PC-3 (cell line): ENCODE measurements at regions not wholly inside any gene's neighbourhood (a gene's known extent, or its start where the extent isn't known, plus 50 kb on each side); places are given as distances from the start of the nearest gene placed in this dataset.

ENCODE experiments used
- ATAC-seq: fragments of 200-7000 bp; cut with Tn5 transposase; 2 replicates; pipeline ENCODE4 v1.9.1; 2020; ENCODE audit warnings: mild to moderate bottlenecking, moderate library complexity
- BruUV-seq: library from RNA; stranded (reverse); fragments of 400-500 nt; replicated peaks from 2 replicates; lab custom pipeline; 2021; lab: Mats Ljungman, UMichigan
- CTCF ChIA-PET: fragments of 300-600 bp; sonication (Branson Sonifier 250); formaldehyde crosslinking; loops from one replicate; lab custom pipeline; 2022; ENCODE audit warnings: antibody characterized with exemption; lab: Charles Lee
- POLR2A ChIA-PET: fragments of 300-600 bp; sonication (Branson Sonifier 250); formaldehyde crosslinking; loops from one replicate; lab custom pipeline; 2022; ENCODE audit warnings: antibody characterized with exemption; ENCODE audit not compliant: unreplicated experiment; lab: Charles Lee
- DNase-seq: peaks from one replicate; pipeline ENCODE4 v3.0.0-alpha.2; 2015
- H2AFZ ChIP-seq: fragments of 300-600 bp; sonication (generic); 2 replicates; pipeline ENCODE4 v1.6.0; 2016; ENCODE audit warnings: antibody characterized with exemption, low read length
- H3F3A ChIP-seq: fragments of 300-600 bp; sonication (generic); one replicate; pipeline ENCODE4 v1.6.0; 2017; ENCODE audit warnings: antibody characterized with exemption, low read length, control low read depth, mild to moderate bottlenecking; ENCODE audit not compliant: unreplicated experiment
- H3K27ac ChIP-seq: fragments of 300-600 bp; sonication (generic); 2 replicates; pipeline ENCODE4 v1.5.1; 2016; ENCODE audit warnings: mild to moderate bottlenecking, low read length
- H3K27me3 ChIP-seq: fragments of 300-600 bp; sonication (generic); 2 replicates; pipeline ENCODE4 v1.6.1; 2016; ENCODE audit warnings: low read length, mixed read lengths
- H3K36me3 ChIP-seq: fragments of 300-600 bp; sonication (generic); 2 replicates; pipeline ENCODE4 v1.6.1; 2016; ENCODE audit warnings: low read depth, mixed run types, low read length, mixed read lengths
- H3K4me1 ChIP-seq: fragments of 300-600 bp; sonication (generic); 2 replicates; pipeline ENCODE4 v1.5.1; 2016; ENCODE audit warnings: low read length; ENCODE audit not compliant: insufficient read depth
- H3K4me2 ChIP-seq: fragments of 300-600 bp; sonication (generic); 2 replicates; pipeline ENCODE4 v1.6.0; 2016; ENCODE audit warnings: low read length
- H3K4me3 ChIP-seq: fragments of 300-600 bp; sonication (generic); 2 replicates; pipeline ENCODE4 v1.5.1; 2016; ENCODE audit warnings: mild to moderate bottlenecking, low read length, mixed read lengths
- H3K79me2 ChIP-seq: fragments of 300-600 bp; sonication (generic); 2 replicates; pipeline ENCODE4 v1.6.1; 2017; ENCODE audit warnings: low read length, mixed read lengths
- H3K9ac ChIP-seq: fragments of 300-600 bp; sonication (generic); 2 replicates; pipeline ENCODE4 v1.6.0; 2016; ENCODE audit warnings: mild to moderate bottlenecking, low read length
- H3K9me2 ChIP-seq: fragments of 300-600 bp; sonication (generic); replicated peaks from 2 replicates; pipeline ENCODE4 v1.6.1; 2016; ENCODE audit warnings: mixed run types, low read length, mixed read lengths
- H3K9me3 ChIP-seq: fragments of 300-600 bp; sonication (generic); 2 replicates; pipeline ENCODE4 v1.6.1; 2016; ENCODE audit warnings: low read length, mixed read lengths
- H4K20me1 ChIP-seq: fragments of 300-600 bp; sonication (generic); 2 replicates; pipeline ENCODE4 v1.6.1; 2016; ENCODE audit warnings: low read length, mixed read lengths
- EZH2 ChIP-seq: fragments of 300-600 bp; sonication (generic); IDR thresholded peaks from one replicate; pipeline ENCODE4 v1.6.1; 2017; ENCODE audit warnings: antibody characterized with exemption, mild to moderate bottlenecking, low read length; ENCODE audit not compliant: unreplicated experiment
- EZH2phosphoT487 ChIP-seq: fragments of 300-600 bp; sonication (generic); IDR thresholded peaks from 2 replicates; pipeline ENCODE4 v1.6.1; 2018; ENCODE audit warnings: mild to moderate bottlenecking, antibody characterized with exemption, low read length, borderline replicate concordance
- intact Hi-C: fragments of 100-400 bp; cut with micrococcal nuclease; formaldehyde crosslinking; loops from 2 replicates; pipeline ENCODE4 v1.9.0; 2023
- TF ChIP-seq, protein P1 (sequence below): fragments of 300-600 bp; sonication (generic); conservative IDR thresholded peaks from 2 replicates; pipeline ENCODE4 v1.5.1; 2017; ENCODE audit warnings: antibody characterized with exemption, low read depth, mild to moderate bottlenecking, low read length

DNA sequence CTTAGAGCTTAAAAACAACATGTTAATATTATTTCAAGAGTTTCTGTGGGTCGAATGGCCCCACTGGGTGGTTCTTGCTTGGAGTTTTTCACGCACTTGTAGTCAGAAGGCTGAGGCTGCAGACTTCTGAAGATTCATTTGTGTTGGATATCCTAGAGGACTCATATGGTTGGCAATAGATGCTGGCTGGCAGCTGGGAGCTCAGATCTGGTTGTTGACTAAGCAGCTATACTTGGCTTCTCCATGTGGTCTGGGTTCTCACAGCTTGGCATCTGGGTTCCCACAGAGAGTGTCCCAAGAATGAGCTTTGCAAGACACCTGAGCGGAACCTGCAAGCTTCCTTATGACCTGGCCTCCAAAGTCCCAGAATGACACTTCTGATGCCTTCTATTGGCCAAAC lies 163.9 kb upstream of the ZC3H12C start:
- Histone ChIP-seq H3K4me1 (no peaks in the 10 kb centered on the region), H3K9ac (no peak overlapping the region), H3K4me2 (no peak overlapping the region), H3K9me3 (peaks cover 6% of the 10 kb centered on the region; the same call in 1 of the 2 replicates), H3K9me2 (no peaks in the 10 kb centered on the region), H2AFZ (no peak overlapping the region), H3F3A (no peaks in the 10 kb centered on the region), H3K27ac (no peak overlapping the region), H3K79me2 (no peaks in the 10 kb centered on the region), H3K36me3 (no peaks in the 10 kb centered on the region), H4K20me1 (no peaks in the 10 kb centered on the region), H3K4me3 (no peak overlapping the region), H3K27me3 (no peaks in the 10 kb centered on the region)
- no TSS peak for BruUV-seq
- TF ChIP-seq EZH2phosphoT487, result no peak
- TF ChIP-seq, protein P1, sequence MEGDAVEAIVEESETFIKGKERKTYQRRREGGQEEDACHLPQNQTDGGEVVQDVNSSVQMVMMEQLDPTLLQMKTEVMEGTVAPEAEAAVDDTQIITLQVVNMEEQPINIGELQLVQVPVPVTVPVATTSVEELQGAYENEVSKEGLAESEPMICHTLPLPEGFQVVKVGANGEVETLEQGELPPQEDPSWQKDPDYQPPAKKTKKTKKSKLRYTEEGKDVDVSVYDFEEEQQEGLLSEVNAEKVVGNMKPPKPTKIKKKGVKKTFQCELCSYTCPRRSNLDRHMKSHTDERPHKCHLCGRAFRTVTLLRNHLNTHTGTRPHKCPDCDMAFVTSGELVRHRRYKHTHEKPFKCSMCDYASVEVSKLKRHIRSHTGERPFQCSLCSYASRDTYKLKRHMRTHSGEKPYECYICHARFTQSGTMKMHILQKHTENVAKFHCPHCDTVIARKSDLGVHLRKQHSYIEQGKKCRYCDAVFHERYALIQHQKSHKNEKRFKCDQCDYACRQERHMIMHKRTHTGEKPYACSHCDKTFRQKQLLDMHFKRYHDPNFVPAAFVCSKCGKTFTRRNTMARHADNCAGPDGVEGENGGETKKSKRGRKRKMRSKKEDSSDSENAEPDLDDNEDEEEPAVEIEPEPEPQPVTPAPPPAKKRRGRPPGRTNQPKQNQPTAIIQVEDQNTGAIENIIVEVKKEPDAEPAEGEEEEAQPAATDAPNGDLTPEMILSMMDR, result no peak
- no peak for TF ChIP-seq EZH2
- no peak for ATAC-seq
- CTCF ChIA-PET, result interaction anchor here (0.6 kb wide), 1 partner anchor 11 kb away, joined by 4 read pairs; no protein-coding TSS in a partner anchor
- intact Hi-C loops, result no loop called here
- DNase-seq, result no peak
- POLR2A ChIA-PET, result no interaction called here

DNA sequence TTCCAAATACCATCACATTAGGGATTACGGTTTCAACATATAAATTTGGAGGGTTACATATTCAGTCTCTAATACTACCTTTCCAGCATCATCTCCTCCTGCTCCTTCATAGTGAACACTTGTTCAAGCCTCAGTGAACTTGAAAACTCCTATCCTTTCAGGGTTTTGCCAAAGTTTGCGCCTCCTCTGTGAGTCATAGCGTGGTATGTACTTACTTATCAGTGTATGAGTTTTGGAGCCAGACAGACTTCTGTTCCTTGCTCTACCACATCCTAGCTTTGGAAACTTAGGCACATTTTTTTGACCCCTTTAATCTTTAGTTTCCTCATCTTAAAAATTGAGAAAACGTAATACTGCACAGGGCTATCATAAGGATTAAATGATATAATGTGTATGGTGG lies 160.1 kb upstream of the ZC3H12C start:
- no peaks in the 10 kb centered on the region for H3K4me1 ChIP-seq
- no peak overlapping the region for H2AFZ ChIP-seq
- DNase-seq (peak; percentile 34), ATAC-seq (no peak)
- ChIA-PET CTCF (no interaction called here), POLR2A (no interaction called here)
- TF ChIP-seq EZH2 (no peak), EZH2phosphoT487 (no peak)
- TF ChIP-seq, protein P1, result no peak
- intact Hi-C loops, result loop anchor here (10.0 kb wide), 2 partner anchors 208 to 1058 kb away; no protein-coding TSS in a partner anchor
- no peaks in the 10 kb centered on the region for H3K79me2 ChIP-seq
- no peaks in the 10 kb centered on the region for H4K20me1 ChIP-seq
- no peak overlapping the region for H3K4me3 ChIP-seq
- no peak overlapping the region for H3K4me2 ChIP-seq
- H3K9me2 ChIP-seq, result no peaks in the 10 kb centered on the region
- no peaks in the 10 kb centered on the region for H3K27me3 ChIP-seq
- no peaks in the 10 kb centered on the region for H3K36me3 ChIP-seq
- H3K9ac ChIP-seq, result no peak overlapping the region
- no peak overlapping the region for H3K27ac ChIP-seq
- no peaks in the 10 kb centered on the region for H3K9me3 ChIP-seq
- no TSS peak for BruUV-seq
- H3F3A ChIP-seq, result no peaks in the 10 kb centered on the region

DNA sequence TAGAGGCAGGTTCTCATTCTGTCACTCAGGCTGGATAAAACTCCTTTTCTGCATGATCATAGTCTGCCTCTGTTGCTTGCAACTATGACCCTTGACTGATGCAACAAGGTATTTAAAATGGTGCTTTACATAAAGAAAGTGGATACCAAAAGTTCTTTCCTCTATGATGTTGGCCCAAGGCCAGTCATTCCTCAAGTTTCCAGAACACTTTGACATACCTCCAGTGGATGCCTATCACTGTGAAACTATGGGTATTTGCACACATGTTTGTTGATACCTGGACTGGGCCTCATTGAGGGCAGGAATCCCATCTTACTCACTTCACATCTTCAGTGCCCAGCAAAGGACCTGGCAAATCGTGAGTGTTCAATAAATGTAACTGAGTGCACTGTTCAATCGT lies 159.0 kb upstream of the ZC3H12C start:
- Histone ChIP-seq H3K9me2 (no peaks in the 10 kb centered on the region), H4K20me1 (no peaks in the 10 kb centered on the region), H3K4me2 (no peak overlapping the region), H3K9me3 (no peaks in the 10 kb centered on the region), H2AFZ (no peak overlapping the region), H3K36me3 (no peaks in the 10 kb centered on the region), H3F3A (no peaks in the 10 kb centered on the region), H3K27me3 (no peaks in the 10 kb centered on the region), H3K4me3 (no peak overlapping the region), H3K9ac (no peak overlapping the region), H3K27ac (no peak overlapping the region), H3K4me1 (no peaks in the 10 kb centered on the region), H3K79me2 (no peaks in the 10 kb centered on the region)
- no peak for TF ChIP-seq EZH2phosphoT487
- no peak for TF ChIP-seq EZH2
- CTCF ChIA-PET, result interaction anchor here (0.7 kb wide), 1 partner anchor 444 kb away, joined by 4 read pairs; no protein-coding TSS in a partner anchor
- ATAC-seq (no peak), DNase-seq (no peak)
- no TSS peak for BruUV-seq
- POLR2A ChIA-PET, result no interaction called here
- intact Hi-C loops, result loop anchor here (10.0 kb wide), 2 partner anchors 209 to 1059 kb away; no protein-coding TSS in a partner anchor
